GM19099 (cell line): ENCODE measurements at regions not wholly inside any gene's neighbourhood (a gene's known extent, or its start where the extent isn't known, plus 50 kb on each side); places are given as distances from the start of the nearest gene placed in this dataset.

Experiments used
- POLR2A ChIP-seq: IDR thresholded peaks from 3 replicates; pipeline ENCODE4 v1.6.1; 2011; ENCODE audit warnings: low read depth; ENCODE audit not compliant: insufficient read length; ENCODE audit errors: extremely low read depth

DNA sequence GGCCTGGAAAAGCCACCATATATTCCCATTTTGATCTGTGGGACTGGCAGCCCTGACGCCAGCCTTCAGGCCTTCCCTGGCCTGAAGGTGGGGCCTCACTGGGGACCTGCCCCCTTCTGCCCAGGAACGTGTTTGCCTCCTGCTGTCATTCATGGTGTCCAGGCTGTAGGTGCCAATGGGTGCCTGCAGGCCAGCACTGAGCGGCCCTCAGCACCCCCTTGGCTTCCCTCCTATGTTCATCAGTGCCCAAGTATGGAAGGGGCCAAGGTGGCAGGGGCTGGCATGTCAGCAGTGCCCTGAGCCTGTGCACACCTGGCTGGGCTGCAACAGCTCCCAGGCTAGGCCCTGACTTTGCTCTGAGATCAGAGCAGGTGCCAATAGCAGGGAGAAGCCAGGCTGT lies 800.3 kb upstream of the RAB6C start:
- TF ChIP-seq POLR2A: no peak

DNA sequence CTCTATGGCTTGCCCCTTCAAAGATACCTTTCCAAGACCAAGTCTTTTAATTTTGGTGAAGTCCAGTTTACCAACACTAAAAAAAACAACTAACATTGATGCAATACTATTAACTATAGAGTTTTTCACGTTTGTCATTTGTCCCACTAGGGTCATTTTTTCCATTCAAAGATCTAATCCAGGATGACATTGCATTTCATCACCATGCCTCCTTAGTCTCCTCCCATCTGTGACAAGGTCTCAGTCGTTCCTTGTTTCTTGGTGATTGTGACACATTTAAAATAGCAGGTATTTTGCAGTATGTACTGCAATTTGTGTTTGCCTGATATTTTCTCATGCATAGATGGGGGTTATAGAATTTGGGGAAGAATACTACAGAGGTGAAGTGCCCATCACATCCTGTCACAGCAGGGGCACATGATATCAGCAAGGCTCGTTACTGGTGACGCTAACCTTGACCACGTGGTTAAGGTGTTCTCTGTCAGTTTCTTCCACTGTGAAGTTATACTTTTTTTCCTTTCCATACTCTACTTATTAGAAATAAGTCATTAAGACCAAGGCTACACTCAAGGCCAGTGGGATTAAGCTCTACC lies 799.2 kb upstream of the RAB6C start:
- no peak for TF ChIP-seq POLR2A

DNA sequence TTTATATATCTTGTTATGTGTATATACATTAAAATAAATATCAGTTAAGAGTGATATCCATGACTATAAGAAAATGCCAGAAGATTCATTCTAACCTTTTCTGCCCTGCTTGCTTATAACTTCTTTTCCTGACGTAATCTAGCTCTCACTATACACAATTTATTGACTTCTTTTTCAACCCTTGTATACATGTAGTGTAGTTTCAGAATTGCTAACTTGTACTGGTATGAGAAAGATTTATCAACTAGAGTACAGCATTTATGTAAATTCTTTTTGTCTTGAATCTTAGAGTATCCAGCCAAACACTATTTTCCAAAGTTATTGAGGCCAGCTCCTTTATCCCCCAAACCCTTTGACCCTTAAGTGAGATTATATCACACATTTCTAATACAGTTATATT lies 798.0 kb upstream of the RAB6C start:
- no peak for TF ChIP-seq POLR2A

DNA sequence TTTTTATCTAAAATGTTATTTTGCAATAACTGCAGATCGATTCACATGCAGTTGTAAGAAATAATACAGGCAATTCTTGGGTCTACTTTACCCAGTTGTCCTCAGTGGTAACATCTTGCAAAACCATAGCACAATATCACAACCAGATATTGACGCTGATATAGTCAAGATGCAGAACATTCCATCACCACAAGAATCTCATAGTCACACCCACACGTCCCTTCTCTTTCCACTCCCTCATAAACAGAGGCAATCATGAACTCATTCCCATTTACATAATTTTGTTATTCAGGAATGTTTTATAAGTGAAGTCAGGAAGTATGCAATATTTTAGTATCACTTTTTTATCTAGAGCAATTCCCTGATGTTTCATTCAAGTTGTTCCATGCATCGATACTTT lies 797.5 kb upstream of the RAB6C start:
- TF ChIP-seq POLR2A: no peak

DNA sequence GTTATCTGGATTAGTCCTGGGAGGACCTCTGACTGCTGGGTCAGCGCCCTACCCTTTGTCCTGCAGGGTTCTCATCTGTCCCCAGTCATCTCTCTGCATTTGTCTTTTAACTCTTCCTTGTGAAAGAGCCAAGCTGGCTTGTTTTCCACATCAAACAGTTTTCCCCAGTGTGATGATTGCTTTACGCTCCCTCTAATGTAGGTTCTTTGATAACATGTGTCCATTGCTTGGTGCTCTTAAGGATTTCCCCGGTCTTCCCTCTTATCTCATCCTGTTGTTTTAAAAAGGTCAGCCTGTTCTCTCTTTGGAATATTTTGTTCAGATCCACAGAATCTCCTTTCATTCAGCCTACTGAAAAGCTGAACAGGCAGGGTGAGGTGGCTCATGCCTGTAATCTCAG lies 792.1 kb upstream of the RAB6C start:
- no peak for TF ChIP-seq POLR2A

DNA sequence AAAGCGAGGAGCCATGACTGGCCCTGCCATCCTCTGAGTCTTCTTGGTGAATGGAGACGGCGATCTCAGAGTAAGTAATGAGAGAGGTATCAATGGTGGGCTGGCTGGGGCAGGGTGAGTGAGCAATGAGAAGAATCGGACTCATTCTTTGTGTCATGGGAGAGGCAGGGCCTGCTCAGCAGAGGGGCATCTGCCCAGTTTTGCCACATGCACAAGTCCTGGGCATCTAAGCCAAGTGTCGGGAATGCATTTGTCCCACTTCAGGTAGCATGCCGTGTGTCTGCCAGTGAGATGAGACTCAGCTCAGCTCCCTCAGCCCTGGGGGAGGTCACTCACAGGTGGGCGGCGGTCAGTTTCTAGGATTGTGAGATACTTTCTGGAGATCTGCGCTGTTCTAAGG lies 791.0 kb upstream of the RAB6C start:
- no peak for TF ChIP-seq POLR2A

DNA sequence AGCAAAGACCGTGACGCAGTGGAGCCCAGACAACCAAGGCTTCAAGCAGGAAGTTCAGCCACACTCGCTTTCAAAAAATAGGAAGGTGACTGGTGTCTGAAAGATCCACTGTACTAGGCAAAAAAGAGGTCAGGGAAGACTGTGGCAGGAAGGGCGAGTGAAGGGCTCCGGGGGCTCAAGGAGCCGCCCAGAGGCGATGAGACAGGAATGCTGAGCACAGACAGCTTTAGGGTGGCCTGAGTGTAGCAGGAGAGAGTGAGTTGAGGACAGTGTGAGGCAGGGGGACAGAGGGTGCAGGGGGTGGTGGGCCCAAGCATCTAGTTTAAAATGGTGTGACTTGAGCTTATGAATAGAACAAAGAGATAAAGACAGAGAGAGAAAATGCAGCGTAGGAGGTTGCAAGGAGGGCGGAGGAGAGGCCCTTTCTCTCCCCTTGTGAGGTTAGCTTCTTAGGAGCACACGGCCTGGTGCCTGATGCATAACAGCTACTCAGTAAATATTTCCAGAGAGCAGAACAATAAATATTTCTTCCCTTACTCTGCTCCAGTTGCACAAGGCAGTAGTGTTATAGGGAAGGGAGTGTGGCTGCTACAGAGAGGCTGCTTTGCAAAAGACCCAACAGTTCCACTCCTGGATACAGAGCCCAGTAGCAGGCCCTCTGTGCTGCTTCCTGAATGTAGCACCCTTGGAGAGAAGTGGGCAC lies 789.7 kb upstream of the RAB6C start:
- TF ChIP-seq POLR2A: no peak

DNA sequence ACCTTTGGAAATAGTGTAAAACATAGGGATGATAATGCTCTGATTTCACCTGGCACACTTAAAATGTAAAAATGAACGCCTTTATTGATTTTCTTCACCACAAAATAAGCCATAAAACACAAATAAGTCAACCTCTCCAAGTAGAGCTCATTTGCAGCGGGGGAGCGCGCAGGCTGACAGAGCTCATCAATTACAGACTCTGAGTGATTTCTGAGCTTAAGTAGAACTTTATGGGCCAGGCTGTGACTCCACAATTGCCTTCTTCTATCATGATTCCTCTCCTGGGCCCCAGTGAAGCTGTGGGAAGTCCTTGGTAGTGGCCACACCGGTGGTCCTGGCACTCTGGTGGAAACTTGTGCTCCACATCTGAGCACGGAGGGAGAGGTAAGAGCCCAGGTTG lies 789.0 kb upstream of the RAB6C start:
- TF ChIP-seq POLR2A: no peak

DNA sequence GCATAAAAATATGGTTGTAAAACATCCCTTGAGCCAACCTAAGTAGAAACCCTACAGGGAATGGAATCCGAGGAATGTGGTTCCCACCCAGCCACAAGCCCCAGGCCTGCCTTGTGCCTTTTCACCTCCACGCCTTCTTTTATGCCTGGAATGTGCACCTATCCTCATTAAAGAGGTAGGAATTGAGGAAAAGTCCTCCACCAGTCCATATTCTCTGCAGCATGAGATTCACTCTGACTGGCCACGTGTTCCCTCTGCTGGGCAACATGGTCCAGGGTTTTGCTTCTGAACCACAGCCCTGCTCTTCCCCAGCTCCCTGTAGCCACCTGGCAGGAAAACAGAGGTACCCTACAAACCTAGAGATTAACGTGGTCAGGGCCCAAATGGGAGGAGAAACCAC lies 787.9 kb upstream of the RAB6C start:
- no peak for TF ChIP-seq POLR2A

DNA sequence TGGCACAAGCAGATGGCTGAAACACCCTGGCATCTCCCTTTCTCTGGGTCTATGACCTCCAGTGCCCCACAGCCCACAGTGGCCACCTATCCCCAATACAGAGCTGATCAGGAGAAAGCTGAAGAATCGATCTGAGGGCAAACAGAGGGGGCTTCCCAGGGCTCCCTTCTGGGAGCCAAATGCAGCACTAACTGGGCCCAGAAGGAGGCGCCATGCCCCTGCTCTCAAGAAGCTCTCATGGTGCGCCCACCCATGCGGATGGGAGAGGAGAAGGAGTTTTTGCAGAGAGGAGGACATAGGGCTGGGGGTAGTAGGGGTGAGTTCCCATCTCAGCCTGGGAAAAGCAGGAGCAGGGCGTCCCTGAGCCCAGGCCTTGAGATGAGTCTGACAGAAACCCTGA lies 787.3 kb upstream of the RAB6C start:
- no peak for TF ChIP-seq POLR2A

DNA sequence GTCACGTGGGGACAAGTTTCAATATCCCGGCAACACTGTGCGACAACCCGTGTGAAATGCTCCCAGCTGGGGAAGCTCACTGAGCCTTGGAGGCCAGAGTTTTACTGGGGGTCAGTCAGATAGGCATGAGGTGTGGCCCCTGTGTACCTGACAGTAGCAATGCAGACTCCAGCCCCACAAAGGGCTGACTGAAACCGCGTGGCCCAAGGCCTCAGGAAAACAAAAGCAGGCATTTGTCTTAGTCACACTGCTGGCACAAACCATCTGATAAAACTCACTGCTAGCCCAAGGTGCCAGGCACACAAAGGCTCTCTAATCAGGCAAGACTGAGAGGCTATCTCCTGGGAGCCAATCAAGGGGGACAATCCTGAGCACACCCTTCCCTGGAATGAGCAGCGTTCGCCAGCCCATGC lies 786.6 kb upstream of the RAB6C start:
- no peak for TF ChIP-seq POLR2A

DNA sequence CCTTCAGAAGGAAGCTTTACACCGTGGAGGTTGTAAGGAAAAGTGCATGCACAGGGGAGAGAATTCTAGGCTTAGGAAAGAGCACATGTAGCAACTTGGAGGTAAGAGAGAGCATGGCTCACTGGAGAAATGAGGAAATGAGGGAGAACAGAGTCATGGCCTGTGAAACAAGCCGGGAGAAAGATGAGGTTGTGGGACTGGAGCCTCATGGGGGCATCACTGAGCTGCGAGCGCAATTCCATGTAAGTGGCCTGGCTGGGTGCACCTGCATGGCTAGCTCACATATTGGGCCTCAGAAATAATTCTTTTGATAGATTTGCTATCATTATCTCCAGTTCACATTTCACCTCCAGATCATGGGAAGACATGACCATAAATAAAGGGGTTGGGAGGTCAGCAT lies 785.5 kb upstream of the RAB6C start:
- no peak for TF ChIP-seq POLR2A

DNA sequence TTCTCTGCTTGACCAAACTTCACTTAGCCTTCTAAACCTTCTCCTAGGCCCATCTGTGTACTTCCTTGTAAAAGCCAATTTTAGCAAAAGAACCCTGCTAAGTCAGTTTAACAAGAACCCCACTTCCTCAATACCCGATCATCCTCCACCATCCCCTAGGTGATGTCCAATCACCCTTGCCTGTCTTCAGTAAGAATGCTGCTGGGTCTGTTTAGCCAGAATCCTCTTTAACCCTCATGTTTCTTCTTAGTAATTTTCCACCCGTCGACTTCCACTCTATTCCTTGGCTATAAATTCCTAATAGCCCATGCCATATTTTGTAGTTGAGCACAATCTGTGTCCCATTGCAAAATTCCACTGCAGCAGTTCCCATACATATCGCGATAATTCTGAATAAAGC lies 780.0 kb upstream of the RAB6C start:
- no peak for TF ChIP-seq POLR2A

DNA sequence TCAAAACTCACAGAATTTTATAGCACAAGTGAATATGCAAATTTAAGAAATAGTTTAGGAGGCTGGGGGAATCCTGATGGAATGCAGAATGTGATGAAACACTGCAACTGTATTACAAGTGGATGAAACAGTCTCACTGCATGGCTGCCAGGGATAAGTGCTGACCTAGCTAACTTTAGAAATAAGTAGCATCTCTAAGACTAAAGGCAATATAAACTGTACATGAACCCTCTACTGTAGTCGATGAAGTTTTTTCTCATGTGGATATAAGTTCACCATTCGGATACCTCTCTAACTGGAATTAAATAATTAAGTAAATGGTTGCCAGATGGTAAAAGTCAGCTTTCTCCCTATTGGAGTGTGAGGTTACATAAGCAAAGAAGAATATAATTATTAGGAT lies 777.8 kb upstream of the RAB6C start:
- no peak for TF ChIP-seq POLR2A

DNA sequence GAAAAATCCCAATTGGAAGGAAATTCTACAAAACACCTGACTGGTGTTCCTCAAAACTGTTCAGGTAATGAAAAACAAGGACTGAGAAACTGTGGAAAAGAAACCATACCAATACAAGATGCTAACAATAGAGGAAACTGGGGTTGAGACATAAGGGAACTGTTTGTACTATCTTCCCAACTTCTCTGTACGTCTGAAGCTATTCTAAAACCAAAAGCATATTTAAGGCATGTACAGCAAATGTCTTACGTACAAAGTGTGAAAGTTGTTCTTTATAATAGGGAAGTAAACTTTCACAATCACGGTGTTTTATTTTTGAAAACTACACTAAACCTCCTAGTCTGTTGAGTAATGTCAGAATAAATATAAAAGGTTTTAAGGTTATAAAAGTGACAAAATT lies 776.1 kb upstream of the RAB6C start:
- TF ChIP-seq POLR2A: no peak

DNA sequence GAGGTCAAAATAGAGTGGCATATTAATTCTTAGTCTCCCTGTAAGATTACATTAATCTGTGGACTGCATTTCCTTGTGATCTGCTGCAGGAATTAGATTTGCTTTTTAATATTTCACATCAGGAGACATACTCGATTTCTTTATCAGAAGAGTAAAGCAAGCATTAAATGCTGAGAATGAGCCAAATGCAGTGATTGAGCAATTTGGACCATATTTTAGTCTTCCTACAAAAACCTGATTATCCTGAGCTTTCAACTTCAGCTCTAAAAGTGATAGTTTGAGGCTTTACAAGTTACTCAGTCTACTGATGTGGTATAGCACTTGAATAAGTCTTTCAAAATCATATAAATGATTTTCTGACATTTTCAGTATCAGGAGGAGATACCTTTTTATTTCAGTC lies 774.3 kb upstream of the RAB6C start:
- no peak for TF ChIP-seq POLR2A

DNA sequence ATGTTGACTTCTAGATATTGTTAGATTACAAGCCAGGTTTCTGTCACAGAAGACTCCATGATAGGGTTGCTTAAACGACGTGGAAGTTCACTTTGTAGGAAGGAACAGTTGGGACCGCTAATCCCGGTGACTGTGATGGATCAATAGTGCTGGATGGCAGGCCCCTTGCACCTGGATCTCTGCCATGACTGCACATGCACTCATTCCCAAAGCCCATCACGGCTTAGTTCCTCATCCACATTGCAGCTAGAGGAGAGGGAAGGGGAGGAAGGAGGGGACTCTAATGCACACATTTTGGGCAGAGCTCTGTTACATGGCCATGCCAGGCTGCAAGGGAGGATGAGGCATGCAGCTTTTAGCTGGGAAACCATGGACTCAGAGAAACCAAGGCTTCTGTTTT lies 773.7 kb upstream of the RAB6C start:
- no peak for TF ChIP-seq POLR2A
